HEK293 (cell line): ENCODE measurements at regions not wholly inside any gene's neighbourhood (a gene's known extent, or its start where the extent isn't known, plus 50 kb on each side); places are given as distances from the start of the nearest gene placed in this dataset.

ENCODE experiments used
- GFI1B ChIP-seq: fragments of 450-650 bp; formaldehyde crosslinking; IDR thresholded peaks from 2 replicates; pipeline ENCODE4 v1.5.1; 2016; ENCODE audit warnings: missing biosample characterization, missing genetic modification characterization
- GLIS1 ChIP-seq: fragments of 450-650 bp; formaldehyde crosslinking; IDR thresholded peaks from 2 replicates; pipeline ENCODE4 v1.5.1; 2016; ENCODE audit warnings: missing biosample characterization, missing genetic modification characterization
- KLF7 ChIP-seq: fragments of 450-650 bp; formaldehyde crosslinking; IDR thresholded peaks from 2 replicates; pipeline ENCODE4 v1.5.1; 2016; ENCODE audit warnings: missing biosample characterization, missing genetic modification characterization, borderline replicate concordance
- KLF8 ChIP-seq: fragments of 450-650 bp; formaldehyde crosslinking; IDR thresholded peaks from 2 replicates; pipeline ENCODE4 v1.5.1; 2016; ENCODE audit warnings: missing biosample characterization, missing genetic modification characterization
- PRDM10 ChIP-seq: fragments of 450-650 bp; formaldehyde crosslinking; IDR thresholded peaks from 2 replicates; pipeline ENCODE4 v1.5.1; 2016; ENCODE audit warnings: missing biosample characterization, missing genetic modification characterization
- SETDB1 ChIP-seq: IDR thresholded peaks from one replicate; pipeline ENCODE4 v1.6.1; 2017; ENCODE audit warnings: mild to moderate bottlenecking, low read length, moderate library complexity, mixed read lengths; ENCODE audit not compliant: insufficient read length
- ZBTB1 ChIP-seq: fragments of 450-650 bp; formaldehyde crosslinking; IDR thresholded peaks from 2 replicates; pipeline ENCODE4 v1.5.1; 2016; ENCODE audit warnings: missing biosample characterization, missing genetic modification characterization
- ZBTB17 ChIP-seq: fragments of 450-650 bp; formaldehyde crosslinking; IDR thresholded peaks from 2 replicates; pipeline ENCODE4 v1.5.1; 2016; ENCODE audit warnings: missing biosample characterization, missing genetic modification characterization
- ZBTB20 ChIP-seq: fragments of 450-650 bp; formaldehyde crosslinking; IDR thresholded peaks from 2 replicates; pipeline ENCODE4 v1.5.1; 2016; ENCODE audit warnings: missing biosample characterization, missing genetic modification characterization
- ZFP41 ChIP-seq: fragments of 450-650 bp; formaldehyde crosslinking; IDR thresholded peaks from 2 replicates; pipeline ENCODE4 v1.5.1; 2016; ENCODE audit warnings: missing biosample characterization, missing genetic modification characterization, borderline replicate concordance
- ZFP69B ChIP-seq: fragments of 450-650 bp; formaldehyde crosslinking; IDR thresholded peaks from 2 replicates; pipeline ENCODE4 v1.5.1; 2016; ENCODE audit warnings: missing biosample characterization, missing genetic modification characterization
- ZNF16 ChIP-seq: fragments of 450-650 bp; formaldehyde crosslinking; IDR thresholded peaks from 2 replicates; pipeline ENCODE4 v1.5.1; 2016; ENCODE audit warnings: low read depth, missing biosample characterization, missing genetic modification characterization
- ZNF18 ChIP-seq: fragments of 450-650 bp; formaldehyde crosslinking; IDR thresholded peaks from 2 replicates; pipeline ENCODE4 v1.5.1; 2016; ENCODE audit warnings: missing biosample characterization, missing genetic modification characterization
- ZNF221 ChIP-seq: fragments of 450-650 bp; formaldehyde crosslinking; IDR thresholded peaks from 2 replicates; pipeline ENCODE4 v1.5.1; 2017; ENCODE audit warnings: missing biosample characterization, missing genetic modification characterization, borderline replicate concordance
- ZNF433 ChIP-seq: fragments of 450-650 bp; formaldehyde crosslinking; IDR thresholded peaks from 2 replicates; pipeline ENCODE4 v1.5.1; 2016; ENCODE audit warnings: missing biosample characterization, missing genetic modification characterization, low read depth
- ZNF544 ChIP-seq: fragments of 450-650 bp; formaldehyde crosslinking; IDR thresholded peaks from 2 replicates; pipeline ENCODE4 v1.5.0; 2017; ENCODE audit warnings: missing biosample characterization, missing genetic modification characterization
- ZNF596 ChIP-seq: fragments of 450-650 bp; IDR thresholded peaks from 2 replicates; pipeline ENCODE4 v1.5.0; 2018; ENCODE audit warnings: missing biosample characterization, mild to moderate bottlenecking, missing genetic modification characterization, moderate library complexity
- ZNF639 ChIP-seq: fragments of 450-650 bp; formaldehyde crosslinking; IDR thresholded peaks from 2 replicates; pipeline ENCODE4 v1.5.1; 2016; ENCODE audit warnings: missing biosample characterization, missing genetic modification characterization
- ZNF677 ChIP-seq: fragments of 450-650 bp; IDR thresholded peaks from 2 replicates; pipeline ENCODE4 v1.5.0; 2018; ENCODE audit warnings: missing biosample characterization, mild to moderate bottlenecking, missing genetic modification characterization, moderate library complexity
- ZNF785 ChIP-seq: fragments of 450-650 bp; formaldehyde crosslinking; IDR thresholded peaks from 2 replicates; pipeline ENCODE4 v1.5.1; 2016; ENCODE audit warnings: missing biosample characterization, missing genetic modification characterization
- ZSCAN16 ChIP-seq: fragments of 450-650 bp; formaldehyde crosslinking; IDR thresholded peaks from 2 replicates; pipeline ENCODE4 v1.5.1; 2016; ENCODE audit warnings: missing biosample characterization, missing genetic modification characterization
- TF ChIP-seq, protein P1 (sequence below): fragments of 450-650 bp; formaldehyde crosslinking; IDR thresholded peaks from 2 replicates; pipeline ENCODE4 v1.5.1; 2016; ENCODE audit warnings: missing biosample characterization, missing genetic modification characterization
- TF ChIP-seq, protein P2 (sequence below): fragments of 450-650 bp; formaldehyde crosslinking; IDR thresholded peaks from 2 replicates; pipeline ENCODE4 v1.5.1; 2016; ENCODE audit warnings: missing biosample characterization, missing genetic modification characterization, borderline replicate concordance
- TF ChIP-seq, protein P3 (sequence below): fragments of 450-650 bp; formaldehyde crosslinking; IDR thresholded peaks from 2 replicates; pipeline ENCODE4 v1.5.1; 2017; ENCODE audit warnings: missing biosample characterization, missing genetic modification characterization

- TF ChIP-seq PRDM10 (tag by site-specific recombination) = peak; percentile 95
- TF ChIP-seq, protein P1, sequence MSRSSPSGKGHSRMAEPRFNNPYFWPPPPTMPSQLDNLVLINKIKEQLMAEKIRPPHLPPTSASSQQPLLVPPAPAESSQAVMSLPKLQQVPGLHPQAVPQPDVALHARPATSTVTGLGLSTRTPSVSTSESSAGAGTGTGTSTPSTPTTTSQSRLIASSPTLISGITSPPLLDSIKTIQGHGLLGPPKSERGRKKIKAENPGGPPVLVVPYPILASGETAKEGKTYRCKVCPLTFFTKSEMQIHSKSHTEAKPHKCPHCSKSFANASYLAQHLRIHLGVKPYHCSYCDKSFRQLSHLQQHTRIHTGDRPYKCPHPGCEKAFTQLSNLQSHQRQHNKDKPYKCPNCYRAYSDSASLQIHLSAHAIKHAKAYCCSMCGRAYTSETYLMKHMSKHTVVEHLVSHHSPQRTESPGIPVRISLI (tag by site-specific recombination) = no peak
- TF ChIP-seq ZBTB20 (tag by site-specific recombination) = 0 out of 2 replicates have a peak, but pooled peaks have one; percentile 24
- no peak for TF ChIP-seq GFI1B (tag by site-specific recombination)
- no peak for TF ChIP-seq ZNF433
- no peak for TF ChIP-seq ZNF544 (tag by site-specific recombination)
- TF ChIP-seq ZFP69B (tag by site-specific recombination) = no peak
- TF ChIP-seq, protein P2, sequence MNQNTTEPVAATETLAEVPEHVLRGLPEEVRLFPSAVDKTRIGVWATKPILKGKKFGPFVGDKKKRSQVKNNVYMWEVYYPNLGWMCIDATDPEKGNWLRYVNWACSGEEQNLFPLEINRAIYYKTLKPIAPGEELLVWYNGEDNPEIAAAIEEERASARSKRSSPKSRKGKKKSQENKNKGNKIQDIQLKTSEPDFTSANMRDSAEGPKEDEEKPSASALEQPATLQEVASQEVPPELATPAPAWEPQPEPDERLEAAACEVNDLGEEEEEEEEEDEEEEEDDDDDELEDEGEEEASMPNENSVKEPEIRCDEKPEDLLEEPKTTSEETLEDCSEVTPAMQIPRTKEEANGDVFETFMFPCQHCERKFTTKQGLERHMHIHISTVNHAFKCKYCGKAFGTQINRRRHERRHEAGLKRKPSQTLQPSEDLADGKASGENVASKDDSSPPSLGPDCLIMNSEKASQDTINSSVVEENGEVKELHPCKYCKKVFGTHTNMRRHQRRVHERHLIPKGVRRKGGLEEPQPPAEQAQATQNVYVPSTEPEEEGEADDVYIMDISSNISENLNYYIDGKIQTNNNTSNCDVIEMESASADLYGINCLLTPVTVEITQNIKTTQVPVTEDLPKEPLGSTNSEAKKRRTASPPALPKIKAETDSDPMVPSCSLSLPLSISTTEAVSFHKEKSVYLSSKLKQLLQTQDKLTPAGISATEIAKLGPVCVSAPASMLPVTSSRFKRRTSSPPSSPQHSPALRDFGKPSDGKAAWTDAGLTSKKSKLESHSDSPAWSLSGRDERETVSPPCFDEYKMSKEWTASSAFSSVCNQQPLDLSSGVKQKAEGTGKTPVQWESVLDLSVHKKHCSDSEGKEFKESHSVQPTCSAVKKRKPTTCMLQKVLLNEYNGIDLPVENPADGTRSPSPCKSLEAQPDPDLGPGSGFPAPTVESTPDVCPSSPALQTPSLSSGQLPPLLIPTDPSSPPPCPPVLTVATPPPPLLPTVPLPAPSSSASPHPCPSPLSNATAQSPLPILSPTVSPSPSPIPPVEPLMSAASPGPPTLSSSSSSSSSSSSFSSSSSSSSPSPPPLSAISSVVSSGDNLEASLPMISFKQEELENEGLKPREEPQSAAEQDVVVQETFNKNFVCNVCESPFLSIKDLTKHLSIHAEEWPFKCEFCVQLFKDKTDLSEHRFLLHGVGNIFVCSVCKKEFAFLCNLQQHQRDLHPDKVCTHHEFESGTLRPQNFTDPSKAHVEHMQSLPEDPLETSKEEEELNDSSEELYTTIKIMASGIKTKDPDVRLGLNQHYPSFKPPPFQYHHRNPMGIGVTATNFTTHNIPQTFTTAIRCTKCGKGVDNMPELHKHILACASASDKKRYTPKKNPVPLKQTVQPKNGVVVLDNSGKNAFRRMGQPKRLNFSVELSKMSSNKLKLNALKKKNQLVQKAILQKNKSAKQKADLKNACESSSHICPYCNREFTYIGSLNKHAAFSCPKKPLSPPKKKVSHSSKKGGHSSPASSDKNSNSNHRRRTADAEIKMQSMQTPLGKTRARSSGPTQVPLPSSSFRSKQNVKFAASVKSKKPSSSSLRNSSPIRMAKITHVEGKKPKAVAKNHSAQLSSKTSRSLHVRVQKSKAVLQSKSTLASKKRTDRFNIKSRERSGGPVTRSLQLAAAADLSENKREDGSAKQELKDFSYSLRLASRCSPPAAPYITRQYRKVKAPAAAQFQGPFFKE (tag by site-specific recombination) = no peak
- TF ChIP-seq ZNF677 (tag by site-specific recombination) = no peak
- no peak for TF ChIP-seq ZBTB1 (tag by site-specific recombination)
- TF ChIP-seq GLIS1 (tag by site-specific recombination) = 0 out of 2 replicates have a peak, but pooled peaks have one; percentile 29
- no peak for TF ChIP-seq ZFP41
- TF ChIP-seq ZNF785 (tag by site-specific recombination) = no peak
- TF ChIP-seq ZNF18 (tag by site-specific recombination) = no peak
- TF ChIP-seq ZNF16 = no peak
- TF ChIP-seq ZSCAN16 = no peak
- TF ChIP-seq ZNF596 = no peak
- no peak for TF ChIP-seq KLF7
- 0 out of 2 replicates have a peak, but pooled peaks have one; percentile 37 for TF ChIP-seq KLF8
- no peak for TF ChIP-seq SETDB1
- TF ChIP-seq ZBTB17 (tag by site-specific recombination) = peak; percentile 38
- TF ChIP-seq ZNF221 = no peak
- peak; percentile 48; the same call in 1 of the 2 replicates for TF ChIP-seq ZNF639 (tag by site-specific recombination)
- TF ChIP-seq, protein P3, sequence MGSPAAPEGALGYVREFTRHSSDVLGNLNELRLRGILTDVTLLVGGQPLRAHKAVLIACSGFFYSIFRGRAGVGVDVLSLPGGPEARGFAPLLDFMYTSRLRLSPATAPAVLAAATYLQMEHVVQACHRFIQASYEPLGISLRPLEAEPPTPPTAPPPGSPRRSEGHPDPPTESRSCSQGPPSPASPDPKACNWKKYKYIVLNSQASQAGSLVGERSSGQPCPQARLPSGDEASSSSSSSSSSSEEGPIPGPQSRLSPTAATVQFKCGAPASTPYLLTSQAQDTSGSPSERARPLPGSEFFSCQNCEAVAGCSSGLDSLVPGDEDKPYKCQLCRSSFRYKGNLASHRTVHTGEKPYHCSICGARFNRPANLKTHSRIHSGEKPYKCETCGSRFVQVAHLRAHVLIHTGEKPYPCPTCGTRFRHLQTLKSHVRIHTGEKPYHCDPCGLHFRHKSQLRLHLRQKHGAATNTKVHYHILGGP (tag by site-specific recombination) = no peak
Measured at GRCh38 chr16:51538707-51539498, 387.8 kb upstream of the SALL1 start (continued).
